HG02884 (cell line): ENCODE measurements at regions not wholly inside any gene's neighbourhood (a gene's known extent, or its start where the extent isn't known, plus 50 kb on each side); places are given as distances from the start of the nearest gene placed in this dataset.

Experiments used
- ATAC-seq: cut with Tn5 transposase; IDR thresholded peaks from one replicate; pipeline ENCODE4 v1.9.1; 2021; ENCODE audit warnings: mild to moderate bottlenecking, moderate library complexity; ENCODE audit not compliant: unreplicated experiment

DNA sequence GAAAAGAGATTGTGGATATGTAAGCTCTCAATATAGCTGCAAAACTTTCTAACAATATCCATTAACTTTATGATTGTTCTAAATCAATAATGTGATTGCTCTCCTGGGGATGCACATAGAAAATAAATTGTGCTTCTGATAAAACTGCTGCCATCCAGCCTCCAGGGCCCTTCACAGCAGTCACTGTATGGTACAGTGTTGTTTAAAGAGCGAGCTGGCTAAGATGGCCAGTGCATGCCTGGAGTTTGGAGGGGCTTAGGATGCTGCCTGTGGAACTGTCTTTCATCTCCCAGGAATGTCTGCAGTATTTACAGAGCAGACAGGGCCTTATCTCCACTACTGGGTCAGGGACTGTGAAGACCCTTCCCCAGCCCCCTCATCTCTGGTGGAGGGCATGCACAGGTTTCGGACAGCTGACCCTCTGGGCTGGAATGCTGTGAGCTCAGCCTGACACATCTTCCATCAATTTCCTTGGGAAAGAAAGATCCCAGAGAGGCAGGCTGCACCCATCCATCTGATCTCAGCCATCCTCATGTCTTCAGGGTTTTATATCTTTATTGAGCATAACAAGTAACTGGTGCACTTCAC, 137.0 kb downstream of the PLPP3 start:
- ATAC-seq: no peak

GRCh38 chr1:56441601-56442000, 137.8 kb downstream of the PLPP3 start:
- ATAC-seq: no peak

DNA sequence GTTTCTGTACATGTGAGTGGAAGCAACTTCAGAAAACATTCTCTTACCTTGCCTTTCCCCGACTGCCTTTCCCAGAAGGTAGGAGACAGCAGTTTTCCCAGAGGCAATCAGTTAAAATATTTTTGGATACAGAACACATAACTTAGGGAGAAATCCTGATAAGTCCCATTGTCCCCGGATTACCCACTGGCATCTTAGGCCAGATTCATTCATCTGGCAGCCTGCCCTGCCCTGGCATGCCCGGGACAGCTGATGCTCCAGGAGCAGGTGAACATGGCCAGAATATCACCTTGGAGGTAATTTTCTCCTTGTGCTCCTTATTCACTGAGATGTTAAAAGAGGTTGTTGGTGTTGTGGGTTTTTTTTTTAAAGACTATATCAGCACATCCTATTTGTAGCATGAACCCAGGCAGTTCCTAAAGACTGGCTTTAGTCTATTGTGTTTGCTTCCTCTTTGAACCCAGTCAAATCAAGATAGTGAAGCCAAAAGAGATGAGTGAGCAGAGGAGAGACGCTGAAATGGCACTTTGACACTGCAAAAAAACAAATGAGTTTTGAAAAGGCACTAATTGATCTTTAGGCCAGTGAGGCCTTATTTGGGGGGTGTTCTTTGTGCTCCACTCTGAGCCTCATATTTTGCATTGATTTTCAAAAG, 139.6 kb downstream of the PLPP3 start:
- ATAC-seq: no peak

- ATAC-seq: no peak
Observed at GRCh38 chr1:56438901-56439551, 140.3 kb downstream of the PLPP3 start.

- no peak for ATAC-seq
Observed at GRCh38 chr1:56437959-56438358, 141.4 kb downstream of the PLPP3 start.

DNA sequence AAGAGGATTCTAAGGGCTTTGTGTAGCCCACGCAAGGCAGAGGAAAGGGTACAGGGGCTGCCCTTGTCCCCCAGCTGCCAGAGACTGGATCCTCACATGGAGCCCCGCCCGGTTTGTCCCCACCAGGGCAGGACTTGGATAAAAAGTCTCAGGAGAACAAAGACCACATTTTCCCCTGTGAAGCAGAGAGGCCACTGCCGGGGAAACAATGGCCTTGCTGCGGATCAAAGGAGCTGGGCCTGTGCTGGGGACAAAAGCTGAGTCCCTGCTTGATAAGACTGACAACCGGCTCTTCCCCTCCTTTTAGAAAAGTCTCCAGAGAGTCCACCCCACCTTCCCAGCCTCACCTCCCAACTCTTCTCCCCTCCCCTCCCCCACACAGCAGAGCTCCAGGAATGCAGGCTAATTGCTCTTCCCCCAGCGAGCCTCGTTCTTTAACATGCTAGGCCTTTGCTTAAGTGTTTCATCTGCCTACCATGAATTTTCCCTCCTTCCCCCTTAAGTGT, 142.4 kb downstream of the PLPP3 start:
- ATAC-seq: no peak

DNA sequence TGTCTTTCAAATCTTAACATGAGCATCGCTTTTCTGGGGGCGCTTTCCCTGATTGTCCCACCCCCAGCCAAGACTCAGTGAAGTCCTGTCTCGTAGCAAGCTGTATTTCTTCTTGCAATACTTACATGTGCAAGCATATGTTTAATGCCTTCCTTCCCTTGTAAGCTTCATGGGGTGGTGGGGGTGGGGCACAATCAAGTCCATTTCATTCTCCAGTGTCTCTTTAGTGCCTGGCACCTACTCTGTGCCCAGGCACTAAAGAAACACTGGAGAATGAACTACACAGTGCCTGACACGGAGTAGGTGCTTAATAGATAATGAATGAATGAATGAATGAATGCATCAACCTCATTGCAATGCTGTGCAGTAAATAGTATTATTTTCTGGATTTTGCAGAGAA, 143.1 kb downstream of the PLPP3 start:
- ATAC-seq: no peak

DNA sequence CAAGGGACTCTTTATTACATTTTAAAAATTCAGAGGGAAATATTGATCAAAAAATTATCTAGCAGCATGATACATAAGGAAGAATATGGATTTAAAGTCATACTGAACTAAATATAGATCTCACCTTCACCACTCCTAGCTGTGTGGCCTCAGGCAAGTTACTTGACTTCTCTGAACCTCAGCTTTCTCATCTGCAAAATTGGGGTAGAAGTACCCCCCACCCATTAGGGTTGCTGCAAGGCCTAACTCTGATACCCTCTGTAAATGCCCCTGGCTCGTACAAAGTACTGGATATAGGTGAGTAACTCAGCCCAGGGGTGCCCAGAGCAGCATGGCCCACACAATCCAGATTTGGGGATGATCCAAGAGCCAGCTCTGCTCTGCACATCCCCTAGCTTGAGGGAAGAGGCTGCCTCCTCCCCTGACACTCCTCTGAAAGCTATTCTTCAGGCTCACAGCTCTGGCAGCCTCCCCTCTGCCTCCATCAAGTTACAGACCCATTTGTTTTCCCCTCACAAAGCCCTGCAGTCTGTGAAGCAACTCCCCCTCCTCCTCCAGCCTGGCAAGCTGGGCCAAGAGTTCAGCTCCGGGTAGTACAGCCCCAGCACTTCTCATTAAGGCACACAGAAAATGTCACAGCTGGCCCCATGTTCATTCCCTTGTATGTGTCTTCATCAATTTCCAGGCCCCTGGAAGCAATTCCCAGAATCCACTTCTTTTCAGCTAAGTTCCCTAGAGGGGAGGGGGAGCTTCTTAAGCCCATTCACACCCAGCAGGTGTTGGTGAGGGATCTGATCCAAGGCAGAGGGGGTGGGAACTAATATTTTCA, 143.7 kb downstream of the PLPP3 start:
- no peak for ATAC-seq

- ATAC-seq: no peak
Observed at GRCh38 chr1:56434740-56435139, 144.6 kb downstream of the PLPP3 start.

GRCh38 chr1:56434025-56434424, 145.3 kb downstream of the PLPP3 start:
- no peak for ATAC-seq

GRCh38 chr1:56433056-56433577, 146.2 kb downstream of the PLPP3 start:
- no peak for ATAC-seq

- ATAC-seq: no peak
Observed at GRCh38 chr1:56432166-56432971, 147.0 kb downstream of the PLPP3 start.

DNA sequence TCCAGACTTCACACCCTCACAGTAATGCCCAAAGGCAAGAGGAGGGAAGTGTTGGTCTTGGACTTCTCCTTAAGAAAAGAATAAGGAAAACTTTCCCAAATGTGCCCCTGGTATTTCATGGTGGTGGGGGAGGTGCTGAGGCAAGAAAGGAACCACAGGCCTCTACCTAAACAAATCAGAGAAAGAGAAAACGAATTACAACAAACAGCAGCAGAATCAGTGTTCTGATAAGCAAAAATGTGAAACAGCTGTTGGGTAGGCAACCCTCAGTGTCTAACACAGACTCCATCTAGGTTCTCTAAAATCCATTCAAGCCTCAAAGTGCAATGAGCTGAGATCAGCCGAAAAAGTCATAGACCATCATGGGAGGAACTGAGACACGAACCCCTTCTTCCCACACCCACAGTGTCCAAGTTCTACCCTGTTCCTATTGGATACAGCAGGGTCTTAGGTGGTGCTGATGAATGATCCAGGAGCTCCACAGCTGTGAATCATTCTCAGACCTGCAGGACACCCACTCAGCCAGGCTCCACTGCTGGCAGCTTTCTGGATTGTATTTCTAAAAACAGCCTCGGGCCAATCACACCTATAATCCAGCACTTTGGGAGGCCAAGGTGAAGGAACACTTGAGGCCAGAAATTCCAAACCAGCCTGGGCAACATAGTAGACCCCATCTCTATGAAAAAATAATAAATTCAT, 149.1 kb downstream of the PLPP3 start:
- no peak for ATAC-seq

DNA sequence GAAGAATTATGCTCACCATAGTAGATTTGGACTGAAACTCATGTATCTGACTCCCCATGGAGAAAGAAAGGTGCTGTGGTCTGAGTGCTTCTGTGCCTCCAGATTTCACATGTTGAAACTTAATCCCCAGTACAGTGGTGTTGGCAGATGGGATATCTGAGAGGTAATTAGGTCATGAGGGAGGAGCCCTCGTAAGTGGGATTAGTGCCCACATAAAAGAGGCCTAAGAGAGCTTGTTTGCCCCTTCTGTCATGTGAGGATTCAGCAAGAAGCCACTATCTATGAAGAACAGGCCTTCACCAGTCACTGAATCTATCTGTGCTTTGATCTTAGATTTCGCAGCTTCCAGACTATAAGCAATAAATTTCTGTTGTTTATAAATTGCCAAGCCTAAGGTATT, 150.1 kb downstream of the PLPP3 start:
- ATAC-seq: no peak

- no peak for ATAC-seq
Observed at GRCh38 chr1:56426587-56427381, 152.6 kb downstream of the PLPP3 start.

- ATAC-seq: no peak
Observed at GRCh38 chr1:56425494-56426037, 153.8 kb downstream of the PLPP3 start.

DNA sequence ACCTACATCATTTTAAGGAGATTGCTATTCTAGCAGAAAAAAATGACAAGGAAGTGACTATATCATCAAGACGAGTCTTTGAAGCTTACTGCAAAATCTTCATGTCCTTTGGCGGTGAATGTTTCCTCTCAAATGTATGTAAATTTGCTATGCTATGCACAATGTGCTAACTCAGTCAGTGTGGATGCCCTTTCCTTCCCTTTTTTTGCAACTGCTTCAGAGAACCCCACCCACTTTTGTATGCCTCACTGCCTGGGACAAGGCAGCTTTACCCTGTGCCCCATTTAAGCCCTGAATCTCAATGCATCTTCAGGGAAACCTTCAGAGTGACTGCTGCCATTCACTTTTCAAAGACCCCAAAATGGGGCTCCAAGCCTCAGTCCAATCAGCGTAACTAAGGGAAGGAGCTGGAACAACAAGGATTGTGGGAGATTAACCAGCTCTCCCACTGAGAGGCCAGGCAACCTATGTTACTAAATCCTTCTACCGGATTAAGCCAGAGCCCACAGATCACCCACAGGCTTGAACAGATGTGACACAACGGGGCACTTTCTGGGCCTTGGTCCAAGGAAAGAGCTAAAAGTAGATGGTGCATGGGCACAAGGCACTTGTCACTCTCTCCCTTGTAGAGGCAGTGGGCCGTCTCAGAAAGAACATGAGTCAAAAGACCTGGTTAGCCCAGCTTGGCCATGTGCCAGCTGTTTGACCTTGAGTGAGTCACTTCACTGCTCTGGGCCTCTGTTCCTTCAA, 154.4 kb downstream of the PLPP3 start:
- no peak for ATAC-seq

DNA sequence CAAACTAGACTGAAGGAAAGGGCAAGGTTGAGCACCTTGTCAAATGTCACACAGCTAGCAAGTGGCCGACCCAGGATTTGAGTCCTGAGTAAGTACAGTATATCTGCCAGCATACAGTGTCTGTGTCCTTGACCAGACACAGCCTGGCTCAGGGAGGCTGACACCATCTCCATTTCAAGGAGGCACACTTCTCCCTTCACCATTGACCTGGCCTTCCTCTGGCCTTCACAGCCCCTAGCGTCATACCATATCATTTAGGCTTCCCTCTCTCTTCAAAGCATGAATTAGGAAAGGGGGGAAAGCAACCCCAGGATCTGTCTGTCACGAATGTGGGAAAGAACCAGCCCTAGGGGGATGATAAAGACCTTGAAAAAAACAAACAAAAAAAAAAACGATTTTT, 155.6 kb downstream of the PLPP3 start:
- no peak for ATAC-seq
